Calu3 (cell line): ENCODE measurements at regions not wholly inside any gene's neighbourhood (a gene's known extent, or its start where the extent isn't known, plus 50 kb on each side); places are given as distances from the start of the nearest gene placed in this dataset.

Experiments
- BruUV-seq: library from RNA; stranded (reverse); fragments of 400-500 nt; replicated peaks from 2 replicates; lab custom pipeline; 2021; lab: Mats Ljungman, UMichigan
- CTCF ChIA-PET: fragments of 300-600 bp; sonication (Branson Sonifier 250); formaldehyde crosslinking; loops from one replicate; lab custom pipeline; 2022; ENCODE audit warnings: antibody characterized with exemption; lab: Charles Lee
- DNase-seq: peaks from one replicate; pipeline ENCODE4 v3.0.0; 2022
- H3K27ac Mint-ChIP-seq: one replicate; pipeline ENCODE4 v1.8.0; 2022; ENCODE audit warnings: mixed read lengths; ENCODE audit not compliant: unreplicated experiment
- H3K27me3 Mint-ChIP-seq: one replicate; pipeline ENCODE4 v1.8.0; 2022; ENCODE audit warnings: mixed read lengths; ENCODE audit not compliant: unreplicated experiment
- H3K36me3 Mint-ChIP-seq: one replicate; pipeline ENCODE4 v1.8.0; 2022; ENCODE audit warnings: mild to moderate bottlenecking, moderate library complexity, mixed read lengths; ENCODE audit not compliant: insufficient read depth, unreplicated experiment
- H3K4me1 Mint-ChIP-seq: one replicate; pipeline ENCODE4 v1.8.0; 2022; ENCODE audit warnings: mild to moderate bottlenecking, low read depth, mixed read lengths; ENCODE audit not compliant: unreplicated experiment
- H3K4me3 Mint-ChIP-seq: one replicate; pipeline ENCODE4 v1.8.0; 2022; ENCODE audit warnings: mild to moderate bottlenecking, low read depth, moderate library complexity, mixed read lengths; ENCODE audit not compliant: unreplicated experiment
- H3K9me3 Mint-ChIP-seq: one replicate; pipeline ENCODE4 v1.8.0; 2022; ENCODE audit warnings: low read depth, mixed read lengths; ENCODE audit not compliant: unreplicated experiment
- CTCF ChIP-seq: fragments of 200-600 bp; IDR thresholded peaks from one replicate; pipeline ENCODE4 v1.8.0; 2022; ENCODE audit warnings: antibody characterized with exemption; ENCODE audit not compliant: unreplicated experiment
- intact Hi-C: fragments of 100-400 bp; cut with micrococcal nuclease; formaldehyde crosslinking; loops from one replicate; pipeline ENCODE4 v1.10.0; 2022; ENCODE audit not compliant: unreplicated experiment

GRCh38 chr18:29549759-29550158 lies 1372.8 kb upstream of the CDH2 start:
- Mint-ChIP-seq H3K27me3 (no peaks in the 10 kb centered on the region), H3K9me3 (peaks cover 4% of the 10 kb centered on the region), H3K36me3 (no peaks in the 10 kb centered on the region), H3K4me3 (no peak overlapping the region), H3K4me1 (no peaks in the 10 kb centered on the region), H3K27ac (no peak overlapping the region)
- TF ChIP-seq CTCF, result no peak
- intact Hi-C loops, result no loop called here
- no peak for DNase-seq
- BruUV-seq, result no TSS peak
- CTCF ChIA-PET, result no interaction called here

- Mint-ChIP-seq H3K36me3 (no peaks in the 10 kb centered on the region), H3K27ac (no peak overlapping the region), H3K4me3 (no peak overlapping the region), H3K9me3 (no peaks in the 10 kb centered on the region), H3K27me3 (no peaks in the 10 kb centered on the region), H3K4me1 (no peaks in the 10 kb centered on the region)
- DNase-seq, result no peak
- no TSS peak for BruUV-seq
- CTCF ChIA-PET, result no interaction called here
- no peak for TF ChIP-seq CTCF
- intact Hi-C loops, result no loop called here
Measured at GRCh38 chr18:29547626-29548025, 1370.7 kb upstream of the CDH2 start.

GRCh38 chr18:29540548-29540947 lies 1363.6 kb upstream of the CDH2 start:
- no TSS peak for BruUV-seq
- Mint-ChIP-seq H3K4me1 (no peaks in the 10 kb centered on the region), H3K4me3 (no peak overlapping the region), H3K27me3 (no peaks in the 10 kb centered on the region), H3K36me3 (no peaks in the 10 kb centered on the region), H3K27ac (no peak overlapping the region), H3K9me3 (no peaks in the 10 kb centered on the region)
- DNase-seq, result no peak
- intact Hi-C loops, result no loop called here
- no peak for TF ChIP-seq CTCF
- CTCF ChIA-PET, result no interaction called here

GRCh38 chr18:29531746-29532145 lies 1354.8 kb upstream of the CDH2 start:
- Mint-ChIP-seq H3K9me3 (peaks cover 5% of the 10 kb centered on the region), H3K4me3 (no peak overlapping the region), H3K36me3 (no peaks in the 10 kb centered on the region), H3K4me1 (no peaks in the 10 kb centered on the region), H3K27ac (no peak overlapping the region), H3K27me3 (no peaks in the 10 kb centered on the region)
- intact Hi-C loops, result no loop called here
- BruUV-seq, result no TSS peak
- CTCF ChIA-PET, result no interaction called here
- no peak for DNase-seq
- no peak for TF ChIP-seq CTCF
